ENCODE measurements at regions not wholly inside any gene's neighbourhood (a gene's known extent, or its start where the extent isn't known, plus 50 kb on each side); places are given as distances from the start of the nearest gene placed in this dataset.

DNA sequence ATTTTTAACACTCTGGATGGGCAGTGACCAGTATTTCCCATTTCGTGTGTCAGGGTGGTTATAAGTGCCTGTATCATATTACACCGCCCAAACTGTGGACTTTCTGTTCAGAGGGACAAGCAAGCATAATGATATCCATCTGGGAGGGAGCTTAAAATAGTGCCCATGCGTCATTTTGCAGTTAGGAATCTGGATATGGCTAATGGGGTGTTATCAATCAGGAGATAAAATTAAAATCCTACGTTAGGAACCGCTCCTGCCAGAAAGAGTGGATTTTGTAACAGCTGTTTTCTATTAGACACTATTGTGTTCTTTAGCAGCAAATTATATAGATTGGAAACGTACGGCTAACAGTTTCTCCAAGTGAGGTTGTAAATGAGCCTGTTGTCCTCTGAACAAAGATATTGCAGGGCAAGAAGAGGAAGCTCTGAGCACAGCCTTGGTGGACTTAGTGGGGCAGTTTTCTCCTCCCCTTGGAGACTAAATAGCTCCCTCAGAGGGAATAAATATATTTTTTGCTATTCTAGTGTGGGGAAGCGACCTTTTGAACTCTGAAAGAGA is 160.4 kb downstream of the SPATA31D1 start:
- Histone ChIP-seq H3K36me3 (ENCODE audit: insufficient read depth, low read length) (no peaks in the 10 kb centered on the region), H3K4me2 (ENCODE audit: low read depth, low read length, poor library complexity, severe bottlenecking) (no peak overlapping the region), H3K9me2 (replicated peaks; ENCODE audit: insufficient read depth, low read length) (no peaks in the 10 kb centered on the region), H3K79me2 (ENCODE audit: low read length) (no peaks in the 10 kb centered on the region), H3K9me3 (ENCODE audit: low read length) (peaks cover 34% of the 10 kb centered on the region), H3K4me1 (ENCODE audit: low read length) (no peaks in the 10 kb centered on the region), H3K4me3 (ENCODE audit: low read length) (no peak overlapping the region), H4K20me1 (ENCODE audit: insufficient read depth, low read depth, low read length) (no peaks in the 10 kb centered on the region), H3K27ac (ENCODE audit: low read length) (no peak overlapping the region), H3K9ac (ENCODE audit: low read length) (no peak overlapping the region), H3K27me3 (ENCODE audit: low read length) (no peaks in the 10 kb centered on the region), H2AFZ (ENCODE audit: low read length) (no peak overlapping the region)
- no peak for DNase-seq

DNA sequence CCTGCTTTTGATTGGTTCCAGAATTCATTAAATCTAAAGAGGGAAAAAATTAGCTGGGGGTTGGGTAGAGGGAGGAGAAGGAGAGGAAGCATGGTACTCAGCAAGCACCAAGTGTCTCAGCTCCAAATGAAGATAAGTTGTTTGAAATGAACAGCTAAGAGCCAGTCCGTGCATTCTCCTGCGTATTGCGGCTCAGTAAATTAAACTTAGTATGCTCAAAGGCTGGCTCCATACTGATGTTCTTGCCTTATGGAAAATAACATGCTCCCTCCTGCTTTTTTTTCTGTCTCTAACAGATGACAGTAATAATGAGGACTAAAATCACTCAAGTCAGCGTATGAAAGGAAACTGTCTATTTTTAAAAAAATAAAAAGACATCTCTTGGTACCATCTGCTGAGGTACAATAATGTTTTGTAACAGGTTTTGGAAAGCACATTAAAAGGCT is 161.0 kb downstream of the SPATA31D1 start:
- no peak overlapping the region for H2AFZ ChIP-seq (ENCODE audit: low read length)
- no peak overlapping the region for H3K9ac ChIP-seq (ENCODE audit: low read length)
- DNase-seq = no peak
- H3K9me3 ChIP-seq (ENCODE audit: low read length) = peaks cover 34% of the 10 kb centered on the region
- no peak overlapping the region for H3K27ac ChIP-seq (ENCODE audit: low read length)
- H3K36me3 ChIP-seq (ENCODE audit: insufficient read depth, low read length) = no peaks in the 10 kb centered on the region
- no peak overlapping the region for H3K4me2 ChIP-seq (ENCODE audit: low read depth, low read length, poor library complexity, severe bottlenecking)
- H4K20me1 ChIP-seq (ENCODE audit: insufficient read depth, low read depth, low read length) = no peaks in the 10 kb centered on the region
- no peak overlapping the region for H3K4me3 ChIP-seq (ENCODE audit: low read length)
- no peaks in the 10 kb centered on the region for H3K79me2 ChIP-seq (ENCODE audit: low read length)
- no peaks in the 10 kb centered on the region for H3K27me3 ChIP-seq (ENCODE audit: low read length)
- H3K9me2 ChIP-seq (replicated peaks; ENCODE audit: insufficient read depth, low read length) = no peaks in the 10 kb centered on the region
- H3K4me1 ChIP-seq (ENCODE audit: low read length) = no peaks in the 10 kb centered on the region

DNA sequence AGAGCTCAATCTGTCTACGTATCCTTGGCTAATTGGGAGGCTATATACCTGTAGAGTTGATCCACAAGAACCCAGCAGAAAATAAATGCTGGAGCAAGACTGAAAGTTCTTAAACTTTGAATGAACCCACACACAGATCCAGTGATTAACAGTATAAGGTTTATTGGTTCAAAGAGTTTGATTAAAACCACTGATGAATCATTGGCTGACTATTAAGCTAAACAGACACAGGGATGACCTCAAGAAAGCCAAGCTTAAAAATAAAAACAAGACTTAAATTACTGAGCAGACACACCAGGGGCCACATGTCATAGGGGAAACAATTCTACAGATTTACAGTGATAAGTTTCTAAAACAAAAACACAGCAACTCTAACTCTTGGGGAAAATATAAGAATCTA is 163.6 kb downstream of the SPATA31D1 start:
- no peak for DNase-seq
- H3K79me2 ChIP-seq (ENCODE audit: low read length) = no peaks in the 10 kb centered on the region
- peaks cover 28% of the 10 kb centered on the region for H3K9me3 ChIP-seq (ENCODE audit: low read length)
- H3K9me2 ChIP-seq (replicated peaks; ENCODE audit: insufficient read depth, low read length) = no peaks in the 10 kb centered on the region
- H3K27ac ChIP-seq (ENCODE audit: low read length) = no peak overlapping the region
- no peak overlapping the region for H2AFZ ChIP-seq (ENCODE audit: low read length)
- H3K27me3 ChIP-seq (ENCODE audit: low read length) = no peaks in the 10 kb centered on the region
- no peaks in the 10 kb centered on the region for H4K20me1 ChIP-seq (ENCODE audit: insufficient read depth, low read depth, low read length)
- no peak overlapping the region for H3K9ac ChIP-seq (ENCODE audit: low read length)
- no peaks in the 10 kb centered on the region for H3K4me1 ChIP-seq (ENCODE audit: low read length)
- H3K36me3 ChIP-seq (ENCODE audit: insufficient read depth, low read length) = no peaks in the 10 kb centered on the region
- H3K4me3 ChIP-seq (ENCODE audit: low read length) = no peak overlapping the region
- H3K4me2 ChIP-seq (ENCODE audit: low read depth, low read length, poor library complexity, severe bottlenecking) = no peak overlapping the region

DNA sequence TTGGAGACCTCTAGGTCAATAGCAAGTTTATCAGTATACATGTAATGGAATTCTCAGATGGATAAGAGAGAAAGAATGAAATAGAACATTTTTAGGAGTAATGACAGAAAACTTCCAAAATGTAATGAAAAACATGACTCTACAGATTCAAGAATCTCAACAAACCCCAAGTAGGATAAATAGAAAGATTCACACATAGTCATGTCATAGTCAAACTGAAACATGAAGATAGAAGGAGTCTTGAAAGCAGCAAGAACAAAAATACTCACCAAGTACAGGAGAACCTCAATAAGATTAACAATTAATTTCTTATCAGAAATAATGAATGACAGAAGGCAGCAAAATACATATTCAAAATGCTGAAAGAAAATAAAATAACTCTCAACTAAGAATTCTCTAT is 164.5 kb downstream of the SPATA31D1 start:
- Histone ChIP-seq H3K9me3 (ENCODE audit: low read length) (peaks cover 25% of the 10 kb centered on the region), H3K9me2 (replicated peaks; ENCODE audit: insufficient read depth, low read length) (no peaks in the 10 kb centered on the region), H3K4me1 (ENCODE audit: low read length) (no peaks in the 10 kb centered on the region), H3K27me3 (ENCODE audit: low read length) (no peaks in the 10 kb centered on the region), H3K4me2 (ENCODE audit: low read depth, low read length, poor library complexity, severe bottlenecking) (no peak overlapping the region), H3K9ac (ENCODE audit: low read length) (no peak overlapping the region), H3K79me2 (ENCODE audit: low read length) (no peaks in the 10 kb centered on the region), H3K27ac (ENCODE audit: low read length) (no peak overlapping the region), H2AFZ (ENCODE audit: low read length) (no peak overlapping the region), H4K20me1 (ENCODE audit: insufficient read depth, low read depth, low read length) (no peaks in the 10 kb centered on the region), H3K36me3 (ENCODE audit: insufficient read depth, low read length) (no peaks in the 10 kb centered on the region), H3K4me3 (ENCODE audit: low read length) (no peak overlapping the region)
- no peak for DNase-seq

DNA sequence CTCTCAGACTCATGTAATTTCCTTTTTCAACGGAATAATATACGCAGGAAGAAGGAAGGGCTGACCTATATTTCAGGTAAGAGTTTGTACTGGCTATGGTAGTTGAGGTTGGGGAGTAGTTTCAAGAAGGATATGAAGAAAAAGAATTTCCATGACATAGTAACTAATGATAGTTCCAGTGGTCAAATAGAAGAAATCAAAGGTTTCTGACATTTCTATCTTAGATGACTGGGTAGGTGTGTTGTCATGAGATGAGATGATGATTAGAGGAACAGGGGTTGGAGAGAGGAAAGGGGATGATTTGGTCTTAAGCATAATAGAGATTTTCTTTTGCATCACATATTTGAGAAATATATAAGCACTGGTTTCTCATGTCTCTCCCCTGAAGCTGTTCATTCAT is 166.0 kb downstream of the SPATA31D1 start:
- H3K27me3 ChIP-seq (ENCODE audit: low read length) = no peaks in the 10 kb centered on the region
- no peak for DNase-seq

DNA sequence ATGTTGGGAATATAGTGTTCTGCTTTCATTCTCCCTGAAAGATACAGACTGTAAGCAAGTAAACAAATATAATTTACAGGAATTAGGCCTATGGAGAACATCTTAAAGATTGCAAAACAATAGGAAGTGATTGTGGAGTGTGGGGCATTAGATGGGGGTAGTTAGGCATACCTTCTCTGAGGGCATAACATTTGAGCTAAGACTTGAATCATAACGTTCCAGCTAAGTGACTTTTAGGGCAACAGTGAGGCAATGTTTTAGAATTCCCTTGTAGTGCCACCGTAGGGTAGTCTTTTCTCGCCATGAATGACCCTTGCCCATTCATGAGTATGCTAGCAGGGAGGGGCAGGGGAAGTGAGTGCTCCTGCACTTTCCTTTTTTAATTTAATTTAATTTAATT is 173.3 kb downstream of the SPATA31D1 start:
- H3K27ac ChIP-seq (ENCODE audit: low read length) = no peak overlapping the region
- no peaks in the 10 kb centered on the region for H4K20me1 ChIP-seq (ENCODE audit: insufficient read depth, low read depth, low read length)
- H3K9me3 ChIP-seq (ENCODE audit: low read length) = peaks cover 26% of the 10 kb centered on the region
- no peak overlapping the region for H3K9ac ChIP-seq (ENCODE audit: low read length)
- H2AFZ ChIP-seq (ENCODE audit: low read length) = no peak overlapping the region
- no peaks in the 10 kb centered on the region for H3K4me1 ChIP-seq (ENCODE audit: low read length)
- no peak overlapping the region for H3K4me2 ChIP-seq (ENCODE audit: low read depth, low read length, poor library complexity, severe bottlenecking)
- no peak overlapping the region for H3K4me3 ChIP-seq (ENCODE audit: low read length)
- DNase-seq = no peak
- H3K79me2 ChIP-seq (ENCODE audit: low read length) = no peaks in the 10 kb centered on the region
- no peaks in the 10 kb centered on the region for H3K27me3 ChIP-seq (ENCODE audit: low read length)
- H3K36me3 ChIP-seq (ENCODE audit: insufficient read depth, low read length) = no peaks in the 10 kb centered on the region
- no peaks in the 10 kb centered on the region for H3K9me2 ChIP-seq (replicated peaks; ENCODE audit: insufficient read depth, low read length)

More for the DNA sequence above, 166.0 kb downstream of the SPATA31D1 start:
- H3K4me3 ChIP-seq (ENCODE audit: low read length) = no peak overlapping the region
- H3K9me2 ChIP-seq (replicated peaks; ENCODE audit: insufficient read depth, low read length) = no peaks in the 10 kb centered on the region
- no peak overlapping the region for H3K4me2 ChIP-seq (ENCODE audit: low read depth, low read length, poor library complexity, severe bottlenecking)
- H3K79me2 ChIP-seq (ENCODE audit: low read length) = no peaks in the 10 kb centered on the region
- no peak overlapping the region for H3K9ac ChIP-seq (ENCODE audit: low read length)
- H2AFZ ChIP-seq (ENCODE audit: low read length) = no peak overlapping the region
- no peaks in the 10 kb centered on the region for H3K4me1 ChIP-seq (ENCODE audit: low read length)
- no peaks in the 10 kb centered on the region for H3K36me3 ChIP-seq (ENCODE audit: insufficient read depth, low read length)
- no peaks in the 10 kb centered on the region for H4K20me1 ChIP-seq (ENCODE audit: insufficient read depth, low read depth, low read length)
- H3K9me3 ChIP-seq (ENCODE audit: low read length) = peaks cover 27% of the 10 kb centered on the region
- no peak overlapping the region for H3K27ac ChIP-seq (ENCODE audit: low read length)

DNA sequence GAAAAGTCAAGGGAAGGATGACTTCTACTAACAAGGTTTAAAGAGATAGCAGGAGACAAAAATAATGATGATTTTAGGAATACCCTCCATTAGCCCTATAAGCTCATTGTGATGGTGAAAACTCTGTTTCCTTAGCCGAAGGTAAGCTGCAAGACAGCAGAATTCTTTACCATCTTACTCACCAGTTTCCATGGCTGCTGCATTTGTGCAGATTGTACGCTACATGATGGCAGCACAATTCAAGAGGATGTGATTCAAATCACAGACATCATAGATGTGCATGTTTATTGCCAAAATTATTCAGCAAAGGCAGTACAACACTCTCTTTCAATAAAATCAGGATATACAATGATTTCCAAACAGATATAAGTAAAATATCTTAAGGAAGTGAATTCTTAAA is 175.6 kb downstream of the SPATA31D1 start:
- no peak for DNase-seq
- Histone ChIP-seq H3K4me1 (ENCODE audit: low read length) (no peaks in the 10 kb centered on the region), H3K9me2 (replicated peaks; ENCODE audit: insufficient read depth, low read length) (no peaks in the 10 kb centered on the region), H3K27me3 (ENCODE audit: low read length) (no peaks in the 10 kb centered on the region), H3K9ac (ENCODE audit: low read length) (no peak overlapping the region), H3K27ac (ENCODE audit: low read length) (no peak overlapping the region), H3K36me3 (ENCODE audit: insufficient read depth, low read length) (no peaks in the 10 kb centered on the region), H2AFZ (ENCODE audit: low read length) (no peak overlapping the region), H3K79me2 (ENCODE audit: low read length) (no peaks in the 10 kb centered on the region), H4K20me1 (ENCODE audit: insufficient read depth, low read depth, low read length) (no peaks in the 10 kb centered on the region), H3K9me3 (ENCODE audit: low read length) (peaks cover 29% of the 10 kb centered on the region), H3K4me2 (ENCODE audit: low read depth, low read length, poor library complexity, severe bottlenecking) (no peak overlapping the region), H3K4me3 (ENCODE audit: low read length) (no peak overlapping the region)

DNA sequence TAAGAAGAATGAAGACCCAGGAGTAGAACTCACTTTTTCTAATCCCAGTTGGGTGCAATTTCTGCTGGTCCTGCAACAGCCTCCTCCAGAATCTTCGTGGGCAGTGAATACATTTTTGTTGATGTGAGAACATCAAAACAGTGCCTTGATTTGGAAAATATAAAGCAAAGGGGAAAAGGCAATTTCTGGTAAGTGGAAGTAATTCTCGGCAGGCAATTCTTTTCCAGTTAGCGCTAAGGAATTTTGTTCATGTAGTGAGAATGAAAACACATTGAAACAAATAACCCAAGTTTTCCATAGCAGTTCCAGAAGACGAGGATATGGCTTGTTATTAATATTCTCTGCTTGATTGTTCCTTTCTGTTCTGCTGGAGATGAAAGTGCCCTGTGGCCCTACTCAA is 178.7 kb downstream of the SPATA31D1 start:
- no peak overlapping the region for H3K27ac ChIP-seq (ENCODE audit: low read length)
- H2AFZ ChIP-seq (ENCODE audit: low read length) = no peak overlapping the region
- no peaks in the 10 kb centered on the region for H4K20me1 ChIP-seq (ENCODE audit: insufficient read depth, low read depth, low read length)
- H3K9ac ChIP-seq (ENCODE audit: low read length) = no peak overlapping the region
- no peak overlapping the region for H3K4me3 ChIP-seq (ENCODE audit: low read length)
- H3K9me3 ChIP-seq (ENCODE audit: low read length) = peaks cover 25% of the 10 kb centered on the region
- no peak for DNase-seq
- H3K9me2 ChIP-seq (replicated peaks; ENCODE audit: insufficient read depth, low read length) = no peaks in the 10 kb centered on the region
- no peak overlapping the region for H3K4me2 ChIP-seq (ENCODE audit: low read depth, low read length, poor library complexity, severe bottlenecking)
- no peaks in the 10 kb centered on the region for H3K4me1 ChIP-seq (ENCODE audit: low read length)
- no peaks in the 10 kb centered on the region for H3K27me3 ChIP-seq (ENCODE audit: low read length)
- no peaks in the 10 kb centered on the region for H3K36me3 ChIP-seq (ENCODE audit: insufficient read depth, low read length)
- H3K79me2 ChIP-seq (ENCODE audit: low read length) = no peaks in the 10 kb centered on the region

DNA sequence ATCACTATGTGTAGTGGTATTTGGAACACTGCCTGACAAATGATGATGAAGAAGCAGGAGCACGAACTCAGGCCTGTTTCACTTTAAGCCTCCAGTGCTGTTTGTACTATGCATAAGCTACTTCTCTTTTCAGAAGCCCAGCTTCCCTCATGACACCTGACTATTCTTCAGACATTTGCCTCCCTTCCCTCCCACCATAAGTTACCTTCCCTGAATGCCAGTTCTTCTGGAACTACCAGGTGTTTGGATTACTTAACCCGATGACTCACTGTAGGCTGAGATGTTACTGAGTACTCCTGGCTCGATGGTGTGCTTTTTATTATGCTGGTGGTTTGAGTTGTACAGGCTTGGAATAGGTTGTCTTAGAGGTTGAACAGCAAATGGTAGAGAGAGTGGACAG is 180.0 kb downstream of the SPATA31D1 start:
- Histone ChIP-seq H3K9me2 (replicated peaks; ENCODE audit: insufficient read depth, low read length) (no peaks in the 10 kb centered on the region), H3K27me3 (ENCODE audit: low read length) (no peaks in the 10 kb centered on the region), H3K4me2 (ENCODE audit: low read depth, low read length, poor library complexity, severe bottlenecking) (no peak overlapping the region), H4K20me1 (ENCODE audit: insufficient read depth, low read depth, low read length) (no peaks in the 10 kb centered on the region), H2AFZ (ENCODE audit: low read length) (no peak overlapping the region), H3K79me2 (ENCODE audit: low read length) (no peaks in the 10 kb centered on the region), H3K27ac (ENCODE audit: low read length) (no peak overlapping the region), H3K4me1 (ENCODE audit: low read length) (no peaks in the 10 kb centered on the region), H3K4me3 (ENCODE audit: low read length) (no peak overlapping the region), H3K36me3 (ENCODE audit: insufficient read depth, low read length) (no peaks in the 10 kb centered on the region), H3K9me3 (ENCODE audit: low read length) (peaks cover 25% of the 10 kb centered on the region), H3K9ac (ENCODE audit: low read length) (no peak overlapping the region)
- DNase-seq = no peak

All from Karpas-422 (cell line).